GM12878 (cell line): ENCODE measurements at regions not wholly inside any gene's neighbourhood (a gene's known extent, or its start where the extent isn't known, plus 50 kb on each side); places are given as distances from the start of the nearest gene placed in this dataset.

Source experiments
- ATAC-seq: fragments of 200-7000 bp; cut with Tn5 transposase; 3 replicates; pipeline ENCODE4 v1.9.1; 2020; ENCODE audit warnings: mild to moderate bottlenecking, moderate library complexity
- BruUV-seq: library from RNA; stranded (reverse); fragments of 400-500 nt; replicated peaks from 2 replicates; lab custom pipeline; 2021; lab: Mats Ljungman, UMichigan
- CTCF ChIA-PET: fragments of 300-600 bp; sonication (Branson Sonifier 250); formaldehyde crosslinking; extraction: SDS; loops from one replicate; lab custom pipeline; 2021; ENCODE audit warnings: inconsistent platforms; lab: Yijun Ruan, JAX
- POLR2A ChIA-PET: fragments of 350-600 bp; formaldehyde crosslinking; extraction: SDS; loops from one replicate; lab custom pipeline; 2021; ENCODE audit warnings: inconsistent platforms; lab: Charles Lee
- RAD21 ChIA-PET: fragments of 300-600 bp; sonication (Branson Sonifier 250); formaldehyde crosslinking; loops from one replicate; lab custom pipeline; 2023; ENCODE audit warnings: antibody characterized with exemption; ENCODE audit not compliant: unreplicated experiment; lab: Charles Lee
- SMC1A ChIA-PET: fragments of 300-600 bp; sonication (Branson Sonifier 250); formaldehyde crosslinking; loops from one replicate; lab custom pipeline; 2023; ENCODE audit not compliant: unreplicated experiment, uncharacterized antibody; lab: Charles Lee
- DNase-seq: peaks from one replicate; pipeline ENCODE4 v3.0.0-alpha.2; 2011; ENCODE audit warnings: low read depth, low spot score
- FAIRE-seq: peaks from 3 replicates; lab custom pipeline; 2011; peaks lifted over from hg19 to GRCh38; lab: Jason Lieb, UNC
- H2AFZ ChIP-seq: 2 replicates; pipeline ENCODE4 v1.6.0; 2011; ENCODE audit warnings: low read depth, low read length, control low read depth; ENCODE audit not compliant: control insufficient read depth
- H3K27ac ChIP-seq: 2 replicates; pipeline ENCODE4 v1.5.1; 2011; ENCODE audit warnings: control low read depth; ENCODE audit not compliant: control insufficient read depth, insufficient read depth
- H3K27me3 ChIP-seq, 2 experiments: replicated peaks in 1 of 2; 2 replicates each; pipeline versions ENCODE4 v1.6.0 to v1.6.1; 2011; ENCODE audit warnings: low read length in 1 of 2; ENCODE audit not compliant: control insufficient read depth in 2 of 2, insufficient read depth in 2 of 2
- H3K36me3 ChIP-seq, 2 experiments: 2 replicates each; pipeline ENCODE4 v1.5.1; 2011; ENCODE audit warnings: low read length in 1 of 2; ENCODE audit not compliant: control insufficient read depth in 2 of 2, insufficient read depth in 2 of 2
- H3K4me1 ChIP-seq: 2 replicates; pipeline ENCODE4 v1.6.1; 2011; ENCODE audit warnings: mild to moderate bottlenecking, low read length, moderate library complexity, mixed read lengths; ENCODE audit not compliant: control insufficient read depth, insufficient read depth
- H3K4me2 ChIP-seq: 2 replicates; pipeline ENCODE4 v1.6.0; 2011; ENCODE audit warnings: control low read depth; ENCODE audit not compliant: control insufficient read depth, insufficient read depth
- H3K4me3 ChIP-seq: fragments of 200-600 bp; sonication (generic); 2 replicates; pipeline ENCODE4 v1.5.1; 2016
- H3K79me2 ChIP-seq: 2 replicates; pipeline ENCODE4 v1.6.0; 2011; ENCODE audit warnings: low read length; ENCODE audit not compliant: control insufficient read depth, insufficient read depth
- H3K9ac ChIP-seq: 2 replicates; pipeline ENCODE4 v1.8.0; 2011; ENCODE audit warnings: low read length, control low read depth, mixed read lengths; ENCODE audit not compliant: control insufficient read depth, insufficient read depth
- H3K9me3 ChIP-seq: replicated peaks from 3 replicates; pipeline ENCODE4 v1.5.1; 2011; ENCODE audit warnings: mild to moderate bottlenecking, low read length; ENCODE audit not compliant: control insufficient read depth, insufficient read depth
- H4K20me1 ChIP-seq: 2 replicates; pipeline ENCODE4 v1.6.0; 2011; ENCODE audit not compliant: control insufficient read depth, insufficient read depth
- BCL11A ChIP-seq: IDR thresholded peaks from 2 replicates; pipeline ENCODE4 v1.6.1; 2011; ENCODE audit warnings: low read depth, low read length
- DPF2 ChIP-seq: fragments of 450-650 bp; IDR thresholded peaks from 2 replicates; pipeline ENCODE4 v1.6.1; 2017; ENCODE audit warnings: mild to moderate bottlenecking
- ESRRA ChIP-seq: IDR thresholded peaks from 2 replicates; pipeline ENCODE4 v1.6.1; 2012; ENCODE audit warnings: mild to moderate bottlenecking, low read length, improper control_type of control experiment
- HCFC1 ChIP-seq: fragments of 150-350 bp; IDR thresholded peaks from 2 replicates; pipeline ENCODE4 v1.6.1; 2014; ENCODE audit warnings: low read length
- NBN ChIP-seq: fragments of 450-650 bp; IDR thresholded peaks from 2 replicates; pipeline ENCODE4 v1.6.1; 2016
- POLR2AphosphoS5 ChIP-seq: IDR thresholded peaks from 2 replicates; pipeline ENCODE4 v1.6.1; 2011; ENCODE audit warnings: mild to moderate bottlenecking, low read length, inconsistent platforms
- STAT1 ChIP-seq: fragments of 450-650 bp; conservative IDR thresholded peaks from 2 replicates; pipeline ENCODE4 v1.6.1; 2014; ENCODE audit warnings: antibody characterized with exemption, mild to moderate bottlenecking
- TARDBP ChIP-seq: IDR thresholded peaks from 2 replicates; pipeline ENCODE4 v1.6.1; 2016; ENCODE audit warnings: borderline replicate concordance
- ZSCAN29 ChIP-seq: fragments of 450-650 bp; IDR thresholded peaks from 2 replicates; pipeline ENCODE4 v1.6.1; 2017; ENCODE audit warnings: mild to moderate bottlenecking, moderate library complexity
- WGBS: methylation state at CpG from one replicate; pipeline ENCODE4 v1.1.6; 2016; ENCODE audit warnings: low lambda C conversion rate; ENCODE audit not compliant: insufficient replicate concordance, insufficient coverage; ENCODE audit errors: missing lambda C conversion rate; 5-methylcytosine and 5-hydroxymethylcytosine counted together
- in situ Hi-C: fragments of 300-500 bp; cut with MboI; formaldehyde crosslinking; loops from 9 replicates; pipeline ENCODE4 v1.14.3; 2018; ENCODE audit warnings: mixed read lengths
- intact Hi-C: fragments of 100-400 bp; cut with micrococcal nuclease; formaldehyde crosslinking; loops from one replicate; pipeline ENCODE4 v1.14.2; 2022; ENCODE audit not compliant: unreplicated experiment
- TF ChIP-seq, protein P1 (sequence below): fragments of 450-650 bp; IDR thresholded peaks from 2 replicates; pipeline ENCODE4 v1.6.1; 2017; ENCODE audit warnings: mild to moderate bottlenecking, moderate library complexity
- TF ChIP-seq, protein P2 (sequence below): fragments of 450-650 bp; formaldehyde crosslinking; IDR thresholded peaks from 2 replicates; pipeline ENCODE4 v1.5.0; 2022; ENCODE audit warnings: mild to moderate bottlenecking, missing genetic modification characterization
- TF ChIP-seq, protein P3 (sequence below): IDR thresholded peaks from 2 replicates; pipeline ENCODE4 v1.6.1; 2011; ENCODE audit warnings: borderline replicate concordance, low read depth, mild to moderate bottlenecking, moderate library complexity, mixed read lengths, low read length; ENCODE audit not compliant: insufficient read depth; ENCODE audit errors: extremely low read length
- TF ChIP-seq, protein P4 (sequence below): IDR thresholded peaks from 2 replicates; pipeline ENCODE4 v1.6.1; 2011; ENCODE audit warnings: mild to moderate bottlenecking, low read depth, low read length, moderate library complexity; ENCODE audit not compliant: insufficient replicate concordance

DNA sequence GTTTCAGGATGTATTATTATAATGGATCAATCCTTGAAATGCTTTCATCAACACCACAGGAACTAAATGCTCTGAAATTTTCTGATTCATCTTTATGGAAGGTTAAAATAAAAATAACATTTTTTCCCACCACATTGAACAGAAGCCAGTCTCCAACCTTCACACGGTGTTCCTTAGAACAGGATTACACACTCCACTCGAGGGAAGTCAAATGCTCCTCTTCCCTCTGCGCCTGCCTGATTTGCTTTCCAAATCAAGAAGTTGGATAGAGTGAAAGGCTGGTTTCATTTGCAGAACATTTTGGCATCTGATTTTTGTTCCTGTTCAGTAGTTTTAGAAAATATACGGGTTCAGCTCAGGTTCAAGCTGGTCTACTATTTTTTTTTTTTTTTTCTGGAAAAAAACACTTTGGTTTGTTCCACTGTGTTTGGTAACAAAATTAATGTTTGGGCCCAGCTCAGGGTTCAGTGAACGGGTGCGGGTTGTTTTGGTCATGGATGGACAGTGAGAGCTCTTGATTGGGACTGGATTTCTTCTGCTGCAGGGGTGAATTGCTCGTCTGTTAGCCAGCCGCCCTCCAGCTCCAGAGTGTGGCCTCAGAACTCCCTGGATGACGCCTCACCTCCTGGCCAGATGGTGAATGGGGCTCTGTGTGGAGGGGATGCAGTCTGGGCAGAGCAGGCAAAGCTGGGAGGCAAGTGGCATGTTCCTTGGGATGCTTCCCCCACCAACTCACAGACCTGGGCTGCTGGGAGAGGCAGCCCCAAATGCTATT, 82.4 kb upstream of the STC2 start:
- ChIA-PET RAD21 (no interaction called here), CTCF (no interaction called here), SMC1A (no interaction called here), POLR2A (no interaction called here)
- no peak for ATAC-seq
- FAIRE-seq: no peak
- Histone ChIP-seq H3K36me3 (no peaks in the 10 kb centered on the region), H3K27ac (no peak overlapping the region), H3K27me3 (no peaks in the 10 kb centered on the region; a peak in 1 of 4 replicates), H3K9ac (no peak overlapping the region), H3K9me3 (no peaks in the 10 kb centered on the region), H3K4me2 (no peak overlapping the region), H3K4me1 (no peaks in the 10 kb centered on the region), H3K4me3 (no peak overlapping the region), H2AFZ (no peak overlapping the region), H4K20me1 (no peaks in the 10 kb centered on the region), H3K79me2 (no peaks in the 10 kb centered on the region)
- intact Hi-C loops (no loop called here), in situ Hi-C loops (no loop called here)
- no peak for DNase-seq
- BruUV-seq: no TSS peak
- WGBS: 16% methylated on average over 9 of the region's 9 CpGs
- no peak for TF ChIP-seq ZSCAN29
- TF ChIP-seq DPF2: no peak
- no peak for TF ChIP-seq NBN
- no peak for TF ChIP-seq BCL11A
- TF ChIP-seq STAT1: no peak
- no peak for TF ChIP-seq ESRRA
- no peak for TF ChIP-seq HCFC1
- no peak for TF ChIP-seq POLR2AphosphoS5
- no peak for TF ChIP-seq TARDBP
- TF ChIP-seq, protein P1, sequence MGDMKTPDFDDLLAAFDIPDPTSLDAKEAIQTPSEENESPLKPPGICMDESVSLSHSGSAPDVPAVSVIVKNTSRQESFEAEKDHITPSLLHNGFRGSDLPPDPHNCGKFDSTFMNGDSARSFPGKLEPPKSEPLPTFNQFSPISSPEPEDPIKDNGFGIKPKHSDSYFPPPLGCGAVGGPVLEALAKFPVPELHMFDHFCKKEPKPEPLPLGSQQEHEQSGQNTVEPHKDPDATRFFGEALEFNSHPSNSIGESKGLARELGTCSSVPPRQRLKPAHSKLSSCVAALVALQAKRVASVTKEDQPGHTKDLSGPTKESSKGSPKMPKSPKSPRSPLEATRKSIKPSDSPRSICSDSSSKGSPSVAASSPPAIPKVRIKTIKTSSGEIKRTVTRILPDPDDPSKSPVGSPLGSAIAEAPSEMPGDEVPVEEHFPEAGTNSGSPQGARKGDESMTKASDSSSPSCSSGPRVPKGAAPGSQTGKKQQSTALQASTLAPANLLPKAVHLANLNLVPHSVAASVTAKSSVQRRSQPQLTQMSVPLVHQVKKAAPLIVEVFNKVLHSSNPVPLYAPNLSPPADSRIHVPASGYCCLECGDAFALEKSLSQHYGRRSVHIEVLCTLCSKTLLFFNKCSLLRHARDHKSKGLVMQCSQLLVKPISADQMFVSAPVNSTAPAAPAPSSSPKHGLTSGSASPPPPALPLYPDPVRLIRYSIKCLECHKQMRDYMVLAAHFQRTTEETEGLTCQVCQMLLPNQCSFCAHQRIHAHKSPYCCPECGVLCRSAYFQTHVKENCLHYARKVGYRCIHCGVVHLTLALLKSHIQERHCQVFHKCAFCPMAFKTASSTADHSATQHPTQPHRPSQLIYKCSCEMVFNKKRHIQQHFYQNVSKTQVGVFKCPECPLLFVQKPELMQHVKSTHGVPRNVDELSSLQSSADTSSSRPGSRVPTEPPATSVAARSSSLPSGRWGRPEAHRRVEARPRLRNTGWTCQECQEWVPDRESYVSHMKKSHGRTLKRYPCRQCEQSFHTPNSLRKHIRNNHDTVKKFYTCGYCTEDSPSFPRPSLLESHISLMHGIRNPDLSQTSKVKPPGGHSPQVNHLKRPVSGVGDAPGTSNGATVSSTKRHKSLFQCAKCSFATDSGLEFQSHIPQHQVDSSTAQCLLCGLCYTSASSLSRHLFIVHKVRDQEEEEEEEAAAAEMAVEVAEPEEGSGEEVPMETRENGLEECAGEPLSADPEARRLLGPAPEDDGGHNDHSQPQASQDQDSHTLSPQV: no peak
- TF ChIP-seq, protein P2, sequence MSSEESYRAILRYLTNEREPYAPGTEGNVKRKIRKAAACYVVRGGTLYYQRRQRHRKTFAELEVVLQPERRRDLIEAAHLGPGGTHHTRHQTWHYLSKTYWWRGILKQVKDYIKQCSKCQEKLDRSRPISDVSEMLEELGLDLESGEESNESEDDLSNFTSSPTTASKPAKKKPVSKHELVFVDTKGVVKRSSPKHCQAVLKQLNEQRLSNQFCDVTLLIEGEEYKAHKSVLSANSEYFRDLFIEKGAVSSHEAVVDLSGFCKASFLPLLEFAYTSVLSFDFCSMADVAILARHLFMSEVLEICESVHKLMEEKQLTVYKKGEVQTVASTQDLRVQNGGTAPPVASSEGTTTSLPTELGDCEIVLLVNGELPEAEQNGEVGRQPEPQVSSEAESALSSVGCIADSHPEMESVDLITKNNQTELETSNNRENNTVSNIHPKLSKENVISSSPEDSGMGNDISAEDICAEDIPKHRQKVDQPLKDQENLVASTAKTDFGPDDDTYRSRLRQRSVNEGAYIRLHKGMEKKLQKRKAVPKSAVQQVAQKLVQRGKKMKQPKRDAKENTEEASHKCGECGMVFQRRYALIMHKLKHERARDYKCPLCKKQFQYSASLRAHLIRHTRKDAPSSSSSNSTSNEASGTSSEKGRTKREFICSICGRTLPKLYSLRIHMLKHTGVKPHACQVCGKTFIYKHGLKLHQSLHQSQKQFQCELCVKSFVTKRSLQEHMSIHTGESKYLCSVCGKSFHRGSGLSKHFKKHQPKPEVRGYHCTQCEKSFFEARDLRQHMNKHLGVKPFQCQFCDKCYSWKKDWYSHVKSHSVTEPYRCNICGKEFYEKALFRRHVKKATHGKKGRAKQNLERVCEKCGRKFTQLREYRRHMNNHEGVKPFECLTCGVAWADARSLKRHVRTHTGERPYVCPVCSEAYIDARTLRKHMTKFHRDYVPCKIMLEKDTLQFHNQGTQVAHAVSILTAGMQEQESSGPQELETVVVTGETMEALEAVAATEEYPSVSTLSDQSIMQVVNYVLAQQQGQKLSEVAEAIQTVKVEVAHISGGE: no peak
- TF ChIP-seq, protein P3, sequence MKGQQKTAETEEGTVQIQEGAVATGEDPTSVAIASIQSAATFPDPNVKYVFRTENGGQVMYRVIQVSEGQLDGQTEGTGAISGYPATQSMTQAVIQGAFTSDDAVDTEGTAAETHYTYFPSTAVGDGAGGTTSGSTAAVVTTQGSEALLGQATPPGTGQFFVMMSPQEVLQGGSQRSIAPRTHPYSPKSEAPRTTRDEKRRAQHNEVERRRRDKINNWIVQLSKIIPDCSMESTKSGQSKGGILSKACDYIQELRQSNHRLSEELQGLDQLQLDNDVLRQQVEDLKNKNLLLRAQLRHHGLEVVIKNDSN: no peak
- TF ChIP-seq, protein P4, sequence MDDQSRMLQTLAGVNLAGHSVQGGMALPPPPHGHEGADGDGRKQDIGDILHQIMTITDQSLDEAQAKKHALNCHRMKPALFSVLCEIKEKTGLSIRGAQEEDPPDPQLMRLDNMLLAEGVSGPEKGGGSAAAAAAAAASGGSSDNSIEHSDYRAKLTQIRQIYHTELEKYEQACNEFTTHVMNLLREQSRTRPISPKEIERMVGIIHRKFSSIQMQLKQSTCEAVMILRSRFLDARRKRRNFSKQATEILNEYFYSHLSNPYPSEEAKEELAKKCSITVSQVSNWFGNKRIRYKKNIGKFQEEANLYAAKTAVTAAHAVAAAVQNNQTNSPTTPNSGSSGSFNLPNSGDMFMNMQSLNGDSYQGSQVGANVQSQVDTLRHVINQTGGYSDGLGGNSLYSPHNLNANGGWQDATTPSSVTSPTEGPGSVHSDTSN: no peak
